ENCODE measurements at regions not wholly inside any gene's neighbourhood (a gene's known extent, or its start where the extent isn't known, plus 50 kb on each side); places are given as distances from the start of the nearest gene placed in this dataset.

GRCh38 chr9:121572581-121572980 lies 72.9 kb upstream of the GGTA1 start (continued):
- TF ChIP-seq E2F4 (IDR thresholded peaks at IDR 0.05; ENCODE audit: low read depth, low read length) (no peak), PAX5 (IDR thresholded peaks at IDR 0.05; ENCODE audit: borderline replicate concordance, low read depth, low read length) (no peak), CHD4 (IDR thresholded peaks at IDR 0.05) (no peak)

GRCh38 chr9:121573717-121574485 lies 74.3 kb upstream of the GGTA1 start:
- in situ Hi-C loops (cut with MboI), result no loop called here
- H4K20me1 ChIP-seq (ENCODE audit: control insufficient read depth, insufficient read depth), result no peaks in the 10 kb centered on the region
- SMC1A ChIA-PET (ENCODE audit: uncharacterized antibody, unreplicated experiment), result no interaction called here
- no peak overlapping the region for H3K9ac ChIP-seq (ENCODE audit: control insufficient read depth, insufficient read depth, low read length)
- TF ChIP-seq SIX5 (IDR thresholded peaks at IDR 0.05; ENCODE audit: low read depth, low read length, severe bottlenecking) (no peak), NFIC (IDR thresholded peaks at IDR 0.05; ENCODE audit: low read depth, low read length) (no peak), CREM (IDR thresholded peaks at IDR 0.05; ENCODE audit: low read depth) (no peak), ZNF687 (IDR thresholded peaks at IDR 0.05) (no peak), ATF2 (IDR thresholded peaks at IDR 0.05; ENCODE audit: low read length) (no peak), HDAC6 (IDR thresholded peaks at IDR 0.05; ENCODE audit: unreplicated experiment) (no peak), SMAD1 (IDR thresholded peaks at IDR 0.05; ENCODE audit: low read depth, partially characterized antibody) (no peak)
- no peaks in the 10 kb centered on the region for H3K4me1 ChIP-seq (ENCODE audit: control insufficient read depth, insufficient read depth, low read length)
- H3K9me3 ChIP-seq (replicated peaks; ENCODE audit: control insufficient read depth, insufficient read depth, low read length), result no peaks in the 10 kb centered on the region
- H3K4me2 ChIP-seq (ENCODE audit: control insufficient read depth, insufficient read depth), result no peak overlapping the region
- CTCF ChIA-PET, result interaction anchor here (0.7 to 1.3 kb wide), 3 partner anchors 24 to 161 kb away, joined by 3 read pairs; no protein-coding TSS in a partner anchor
- H3K27me3 ChIP-seq (replicated peaks in 1 of 2; ENCODE audit: control insufficient read depth in 2 of 2, insufficient read depth in 2 of 2, low read length in 1 of 2), result peaks cover 2% of the 10 kb centered on the region in 2 experiments; a peak in 2 of 4 replicates
- no peak for FAIRE-seq
- RAD21 ChIA-PET (ENCODE audit: unreplicated experiment), result interaction anchor here (0.6 to 0.9 kb wide), 3 partner anchors 20 to 28 kb away, joined by 3 read pairs; no protein-coding TSS in a partner anchor
- no peak overlapping the region for H3K4me3 ChIP-seq
- intact Hi-C loops (cut with micrococcal nuclease; ENCODE audit: unreplicated experiment), result no loop called here
- 52% methylated on average over 10 of the region's 10 CpGs for WGBS (ENCODE audit: insufficient coverage, insufficient replicate concordance, low lambda C conversion rate, missing lambda C conversion rate)
- H3K27ac ChIP-seq (ENCODE audit: control insufficient read depth, insufficient read depth), result no peak overlapping the region
- DNase-seq (ENCODE audit: low read depth, low spot score), result no peak
- H2AFZ ChIP-seq (ENCODE audit: control insufficient read depth, low read depth, low read length), result no peak overlapping the region
- H3K79me2 ChIP-seq (ENCODE audit: control insufficient read depth, insufficient read depth, low read length), result no peaks in the 10 kb centered on the region
- POLR2A ChIA-PET, result no interaction called here
- no peaks in the 10 kb centered on the region for H3K36me3 ChIP-seq (ENCODE audit: control insufficient read depth in 2 of 2, insufficient read depth in 2 of 2, low read length in 1 of 2)
- no peak for ATAC-seq
- BruUV-seq (replicated peaks), result no TSS peak
